22Rv1 (cell line): ENCODE measurements at regions not wholly inside any gene's neighbourhood (a gene's known extent, or its start where the extent isn't known, plus 50 kb on each side); places are given as distances from the start of the nearest gene placed in this dataset.

ENCODE experiments used
- ZFX ChIP-seq: fragments of 450-650 bp; IDR thresholded peaks from 2 replicates; pipeline ENCODE4 v1.6.1; 2017; ENCODE audit warnings: antibody characterized with exemption, borderline replicate concordance
- TF ChIP-seq, protein P1 (sequence below): fragments of 450-650 bp; IDR thresholded peaks from 2 replicates; pipeline ENCODE4 v1.5.1; 2017; ENCODE audit warnings: mild to moderate bottlenecking

DNA sequence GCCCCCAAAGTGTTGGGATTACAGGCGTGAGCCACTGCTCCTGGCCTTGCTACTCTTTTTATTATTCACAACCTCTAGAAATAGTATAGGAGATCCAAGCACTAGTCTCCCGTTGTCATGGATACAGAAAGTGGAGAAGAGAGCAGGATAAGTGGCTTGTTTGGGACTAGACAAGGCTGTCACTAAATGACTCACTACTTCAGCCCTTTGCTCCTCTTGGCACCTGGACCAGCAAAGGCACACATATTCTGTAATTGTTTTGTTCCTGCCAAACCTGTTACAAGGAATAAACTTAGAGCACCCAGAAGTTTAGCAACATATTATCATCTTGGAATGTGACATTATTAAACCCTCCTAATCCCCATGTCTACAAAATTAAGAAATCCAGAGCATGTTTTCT is 427.2 kb upstream of the THBS1 start:
- TF ChIP-seq, protein P1, sequence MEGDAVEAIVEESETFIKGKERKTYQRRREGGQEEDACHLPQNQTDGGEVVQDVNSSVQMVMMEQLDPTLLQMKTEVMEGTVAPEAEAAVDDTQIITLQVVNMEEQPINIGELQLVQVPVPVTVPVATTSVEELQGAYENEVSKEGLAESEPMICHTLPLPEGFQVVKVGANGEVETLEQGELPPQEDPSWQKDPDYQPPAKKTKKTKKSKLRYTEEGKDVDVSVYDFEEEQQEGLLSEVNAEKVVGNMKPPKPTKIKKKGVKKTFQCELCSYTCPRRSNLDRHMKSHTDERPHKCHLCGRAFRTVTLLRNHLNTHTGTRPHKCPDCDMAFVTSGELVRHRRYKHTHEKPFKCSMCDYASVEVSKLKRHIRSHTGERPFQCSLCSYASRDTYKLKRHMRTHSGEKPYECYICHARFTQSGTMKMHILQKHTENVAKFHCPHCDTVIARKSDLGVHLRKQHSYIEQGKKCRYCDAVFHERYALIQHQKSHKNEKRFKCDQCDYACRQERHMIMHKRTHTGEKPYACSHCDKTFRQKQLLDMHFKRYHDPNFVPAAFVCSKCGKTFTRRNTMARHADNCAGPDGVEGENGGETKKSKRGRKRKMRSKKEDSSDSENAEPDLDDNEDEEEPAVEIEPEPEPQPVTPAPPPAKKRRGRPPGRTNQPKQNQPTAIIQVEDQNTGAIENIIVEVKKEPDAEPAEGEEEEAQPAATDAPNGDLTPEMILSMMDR = no peak
- TF ChIP-seq ZFX = no peak
